Immature natural killer cell (primary cell): ENCODE measurements at regions not wholly inside any gene's neighbourhood (a gene's known extent, or its start where the extent isn't known, plus 50 kb on each side); places are given as distances from the start of the nearest gene placed in this dataset.

Experiments
- DNase-seq, 3 donors: peaks; one replicate each; pipeline ENCODE4 v3.0.0; 2022; ENCODE audit warnings: mixed read lengths in 1 of 3
- H3K27ac Mint-ChIP-seq, 6 donors: one replicate each; pipeline ENCODE4 v1.8.0; 2020; ENCODE audit warnings: mixed read lengths in 6 of 6, mild to moderate bottlenecking in 5 of 6, inconsistent platforms in 4 of 6, moderate library complexity in 3 of 6
- H3K27me3 Mint-ChIP-seq, 3 donors: one replicate each; pipeline ENCODE4 v1.8.0; 2020 to 2021; ENCODE audit warnings: low read depth in 3 of 3, mild to moderate bottlenecking in 3 of 3, mixed read lengths in 3 of 3, moderate library complexity in 3 of 3, inconsistent platforms in 1 of 3
- H3K36me3 Mint-ChIP-seq, 3 donors: one replicate each; pipeline ENCODE4 v1.8.0; 2020; ENCODE audit warnings: mixed read lengths in 3 of 3, inconsistent platforms in 2 of 3, mild to moderate bottlenecking in 2 of 3
- H3K4me1 Mint-ChIP-seq, 2 donors: one replicate each; pipeline ENCODE4 v1.8.0; 2020; ENCODE audit warnings: inconsistent platforms in 2 of 2, mild to moderate bottlenecking in 2 of 2, mixed read lengths in 2 of 2, moderate library complexity in 1 of 2
- H3K4me3 Mint-ChIP-seq, 5 donors: one replicate each; pipeline ENCODE4 v1.8.0; 2020; ENCODE audit warnings: mild to moderate bottlenecking in 5 of 5, mixed read lengths in 5 of 5, inconsistent platforms in 3 of 5, moderate library complexity in 3 of 5
- H3K9me3 Mint-ChIP-seq, 6 donors: one replicate each; pipeline ENCODE4 v1.8.0; 2020; ENCODE audit warnings: mild to moderate bottlenecking in 6 of 6, mixed read lengths in 6 of 6, inconsistent platforms in 4 of 6, moderate library complexity in 3 of 6

DNA sequence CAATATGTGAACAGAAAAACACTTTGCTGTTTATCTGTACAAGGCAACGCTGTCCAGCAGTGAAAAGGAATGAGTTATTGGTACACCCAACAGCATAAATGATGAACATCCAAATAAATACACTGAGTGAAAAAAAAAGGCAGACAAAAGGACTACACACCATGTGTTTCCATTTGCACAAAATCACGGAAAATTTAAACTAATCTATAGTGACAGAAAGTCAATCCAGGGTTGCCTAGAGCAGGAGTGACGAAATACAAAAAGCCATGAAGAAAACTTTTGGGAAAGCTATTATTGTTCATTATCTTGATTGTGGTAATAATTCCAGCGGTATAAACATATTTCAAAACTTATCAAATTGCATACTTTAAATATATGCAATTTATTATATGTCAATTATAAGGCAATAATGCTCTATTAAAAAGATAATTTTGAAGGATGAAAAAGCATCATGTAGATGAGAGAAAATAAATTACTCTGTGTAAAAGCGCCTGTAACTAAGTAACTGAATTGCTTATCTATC lies 578.0 kb upstream of the TMEM132C start:
- Mint-ChIP-seq H3K27ac (no peak overlapping the region), H3K4me3 (no peak overlapping the region)

GRCh38 chr12:127690161-127690560 lies 576.8 kb upstream of the TMEM132C start:
- no peaks in the 10 kb centered on the region for H3K4me1 Mint-ChIP-seq
- peaks cover 0 to 1% (median 0%) of the 10 kb centered on the region in 6 donors for H3K9me3 Mint-ChIP-seq
- DNase-seq, result no peak
- peaks cover 0 to 3% (median 2%) of the 10 kb centered on the region in 3 donors for H3K27me3 Mint-ChIP-seq
- H3K36me3 Mint-ChIP-seq, result no peaks in the 10 kb centered on the region
- no peak overlapping the region for H3K4me3 Mint-ChIP-seq
- H3K27ac Mint-ChIP-seq, result no peak overlapping the region

More for the DNA sequence above, 578.0 kb upstream of the TMEM132C start:
- Mint-ChIP-seq H3K36me3 (no peaks in the 10 kb centered on the region), H3K4me1 (no peaks in the 10 kb centered on the region), H3K27me3 (peaks cover 0 to 3% (median 2%) of the 10 kb centered on the region in 3 donors), H3K9me3 (no peaks in the 10 kb centered on the region)
- no peak for DNase-seq

- Mint-ChIP-seq H3K4me3 (no peak overlapping the region), H3K27ac (no peak overlapping the region), H3K27me3 (peaks cover 0 to 3% (median 3%) of the 10 kb centered on the region in 3 donors), H3K36me3 (no peaks in the 10 kb centered on the region), H3K9me3 (peaks cover 0 to 11% (median 3%) of the 10 kb centered on the region in 6 donors), H3K4me1 (no peaks in the 10 kb centered on the region)
- no peak for DNase-seq
Measured at GRCh38 chr12:127696963-127697362, 570.0 kb upstream of the TMEM132C start.

DNA sequence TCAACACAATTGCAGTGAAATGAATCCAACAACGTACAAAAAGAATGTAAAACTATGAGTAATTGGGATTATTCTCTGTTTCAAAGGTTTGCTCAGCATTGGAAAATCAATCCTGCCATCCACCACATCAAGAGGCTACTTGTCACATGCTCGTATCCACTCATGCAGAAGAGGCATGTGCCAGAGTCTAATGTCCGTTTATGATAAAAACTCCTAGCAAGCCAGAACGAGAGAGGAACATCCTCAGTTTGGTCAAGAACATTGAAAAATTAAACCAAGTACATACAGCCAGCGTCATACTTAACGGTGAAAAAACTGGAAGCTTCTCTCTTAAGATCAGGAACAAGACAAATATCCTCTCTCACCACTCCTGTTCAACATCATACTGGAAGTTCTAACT lies 563.9 kb upstream of the TMEM132C start:
- Mint-ChIP-seq H3K4me3 (no peak overlapping the region), H3K36me3 (no peaks in the 10 kb centered on the region), H3K9me3 (peaks cover 0 to 11% (median 3%) of the 10 kb centered on the region in 6 donors), H3K27me3 (peaks cover 0 to 4% (median 3%) of the 10 kb centered on the region in 3 donors), H3K27ac (no peak overlapping the region), H3K4me1 (no peaks in the 10 kb centered on the region)
- no peak for DNase-seq

DNA sequence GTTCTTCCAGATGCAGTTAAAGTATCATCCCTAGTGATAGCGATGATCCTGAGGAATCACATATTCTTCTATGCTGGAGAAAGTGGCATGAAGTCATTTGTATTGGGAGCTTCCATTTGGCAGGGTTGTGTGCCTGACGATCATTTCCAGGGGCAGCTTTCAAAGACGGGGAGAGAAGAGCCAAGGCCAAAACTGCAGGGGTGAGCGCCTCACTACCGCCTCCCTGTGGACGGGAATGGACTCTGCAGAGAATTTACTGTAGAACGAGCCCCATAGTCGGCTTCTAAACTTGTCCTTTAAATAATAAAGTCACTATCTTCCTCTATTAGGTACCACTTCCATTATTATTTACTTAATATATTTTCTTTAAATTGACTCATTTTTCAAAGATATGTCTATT lies 555.9 kb upstream of the TMEM132C start:
- Mint-ChIP-seq H3K4me3 (no peak overlapping the region), H3K27me3 (peaks cover 0 to 2% (median 0%) of the 10 kb centered on the region in 3 donors), H3K36me3 (peaks cover 0 to 3% (median 0%) of the 10 kb centered on the region in 3 donors), H3K9me3 (peaks cover 0 to 8% (median 1%) of the 10 kb centered on the region in 6 donors), H3K4me1 (no peaks in the 10 kb centered on the region), H3K27ac (no peak overlapping the region)
- no peak for DNase-seq

GRCh38 chr12:127712561-127712960 lies 554.4 kb upstream of the TMEM132C start:
- Mint-ChIP-seq H3K27me3 (peaks cover 0 to 2% (median 0%) of the 10 kb centered on the region in 3 donors), H3K4me1 (no peaks in the 10 kb centered on the region), H3K36me3 (peaks cover 0 to 3% (median 0%) of the 10 kb centered on the region in 3 donors), H3K4me3 (no peak overlapping the region), H3K27ac (no peak overlapping the region), H3K9me3 (peaks cover 0 to 11% (median 1%) of the 10 kb centered on the region in 6 donors)
- no peak for DNase-seq

DNA sequence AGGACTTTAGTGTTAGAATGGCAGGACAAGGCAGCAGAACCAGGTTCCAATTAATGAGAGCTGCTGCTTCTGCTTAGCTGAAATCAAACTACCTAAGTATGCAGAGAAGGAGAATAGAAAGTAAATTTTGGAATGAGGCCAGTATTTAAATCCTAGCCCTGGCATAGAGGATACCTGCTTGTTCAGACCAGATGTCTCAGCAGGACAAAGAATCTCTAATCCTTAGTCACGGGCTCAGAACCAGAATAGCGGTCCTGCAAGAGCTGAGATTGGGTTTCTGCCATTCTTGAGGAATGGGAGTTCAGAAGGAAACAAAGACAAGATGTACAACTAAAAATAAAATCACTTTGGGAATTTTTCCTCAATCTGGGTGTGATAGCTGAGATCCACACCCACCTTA lies 550.8 kb upstream of the TMEM132C start:
- DNase-seq, result no peak
- no peak overlapping the region for H3K4me3 Mint-ChIP-seq
- H3K4me1 Mint-ChIP-seq, result no peaks in the 10 kb centered on the region
- H3K27ac Mint-ChIP-seq, result no peak overlapping the region
- peaks cover 0 to 19% (median 0%) of the 10 kb centered on the region in 6 donors for H3K9me3 Mint-ChIP-seq
- H3K27me3 Mint-ChIP-seq, result peaks cover 2% of the 10 kb centered on the region in 3 donors
- no peaks in the 10 kb centered on the region for H3K36me3 Mint-ChIP-seq

- H3K36me3 Mint-ChIP-seq, result no peaks in the 10 kb centered on the region
- DNase-seq, result no peak
- peaks cover 0 to 22% (median 0%) of the 10 kb centered on the region in 6 donors for H3K9me3 Mint-ChIP-seq
- no peaks in the 10 kb centered on the region for H3K4me1 Mint-ChIP-seq
- no peak overlapping the region for H3K27ac Mint-ChIP-seq
- peaks cover 2% of the 10 kb centered on the region in 3 donors for H3K27me3 Mint-ChIP-seq
- no peak overlapping the region for H3K4me3 Mint-ChIP-seq
Measured at GRCh38 chr12:127717278-127717677, 549.7 kb upstream of the TMEM132C start.

DNA sequence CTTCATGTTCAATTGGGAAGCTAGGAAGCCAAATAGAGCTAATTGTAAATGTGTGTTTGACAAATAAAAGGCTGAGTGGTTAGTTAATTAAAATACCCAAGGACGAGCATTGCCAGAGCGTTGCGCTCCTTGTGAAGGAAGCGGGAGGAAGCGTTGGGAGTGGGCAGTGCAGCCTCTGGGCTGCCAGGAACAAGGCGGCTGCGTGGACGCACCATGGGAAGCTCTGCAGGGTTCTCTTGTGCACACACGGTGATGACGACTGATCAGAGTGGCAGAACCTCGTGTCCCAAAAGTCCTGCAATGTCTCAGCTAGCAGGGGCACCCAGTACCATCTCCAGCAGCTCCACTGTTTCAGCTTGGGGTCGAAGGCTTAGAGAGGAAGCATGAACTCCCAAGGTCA lies 546.6 kb upstream of the TMEM132C start:
- Mint-ChIP-seq H3K4me1 (no peaks in the 10 kb centered on the region), H3K4me3 (no peak overlapping the region), H3K9me3 (peaks cover 0 to 20% (median 0%) of the 10 kb centered on the region in 6 donors), H3K27me3 (peaks cover 0 to 2% (median 2%) of the 10 kb centered on the region in 3 donors), H3K36me3 (no peaks in the 10 kb centered on the region), H3K27ac (no peak overlapping the region)
- no peak for DNase-seq

- Mint-ChIP-seq H3K4me3 (no peak overlapping the region), H3K27ac (no peak overlapping the region), H3K9me3 (peaks cover 0 to 13% (median 0%) of the 10 kb centered on the region in 6 donors)
Measured at GRCh38 chr12:127722611-127723010, 544.4 kb upstream of the TMEM132C start.

DNA sequence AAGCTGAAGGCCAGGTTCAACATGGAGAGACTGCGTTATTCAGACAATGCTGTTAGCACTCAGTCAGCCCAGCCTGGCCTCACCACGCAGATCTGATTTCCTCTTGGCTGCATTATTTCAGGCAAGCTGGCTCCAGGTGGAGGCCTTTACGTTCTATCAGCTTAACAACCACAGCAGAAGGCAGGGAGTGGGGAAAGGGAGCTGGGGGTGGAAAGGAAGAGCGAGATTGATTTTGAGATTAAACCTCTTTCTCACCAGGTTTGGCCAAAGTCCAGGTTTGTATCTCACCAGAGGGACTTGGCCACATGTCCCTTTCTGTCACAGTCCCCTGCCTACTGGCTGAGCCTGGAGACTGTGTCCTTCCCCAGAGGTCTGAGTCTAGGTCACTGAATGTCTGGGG lies 543.7 kb upstream of the TMEM132C start:
- no peak for DNase-seq
- Mint-ChIP-seq H3K27me3 (peaks cover 0 to 2% (median 0%) of the 10 kb centered on the region in 3 donors), H3K9me3 (peaks cover 0 to 7% (median 0%) of the 10 kb centered on the region in 6 donors), H3K4me3 (no peak overlapping the region), H3K36me3 (no peaks in the 10 kb centered on the region), H3K4me1 (no peaks in the 10 kb centered on the region), H3K27ac (no peak overlapping the region)

More at GRCh38 chr12:127722611-127723010, 544.4 kb upstream of the TMEM132C start:
- no peak for DNase-seq
- Mint-ChIP-seq H3K27me3 (peaks cover 0 to 2% (median 2%) of the 10 kb centered on the region in 3 donors), H3K36me3 (no peaks in the 10 kb centered on the region), H3K4me1 (no peaks in the 10 kb centered on the region)

DNA sequence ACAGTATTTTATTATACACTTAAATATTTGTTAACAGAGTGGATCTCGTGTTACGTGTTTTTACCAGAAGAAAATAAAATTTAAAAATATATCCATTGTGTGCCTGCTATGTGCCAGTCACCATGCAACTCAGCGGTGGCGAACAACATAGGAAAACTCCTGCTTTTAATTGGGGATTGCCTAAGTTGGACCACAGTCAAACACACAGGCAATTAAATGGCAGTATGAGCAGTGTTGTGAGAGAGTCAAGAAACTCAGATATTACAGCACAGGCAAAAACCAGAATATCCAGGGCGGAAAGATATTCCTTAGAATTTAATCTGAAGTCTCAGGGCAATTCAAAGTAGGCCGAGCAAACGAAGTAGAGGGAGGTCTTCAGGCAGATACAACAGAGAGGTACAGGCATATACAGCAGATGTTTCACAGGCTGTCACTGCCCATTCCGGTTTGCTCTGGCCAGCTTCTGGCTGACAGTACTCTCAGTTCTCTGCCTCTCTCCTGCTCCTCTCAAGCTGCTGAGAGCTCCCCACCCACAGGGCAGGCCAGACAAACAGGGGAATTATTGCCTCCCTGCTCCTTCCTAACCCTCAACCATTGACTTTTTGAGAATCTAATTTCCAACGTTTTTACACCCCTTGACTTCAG lies 540.2 kb upstream of the TMEM132C start:
- H3K36me3 Mint-ChIP-seq, result no peaks in the 10 kb centered on the region
- H3K27ac Mint-ChIP-seq, result no peak overlapping the region
- peaks cover 0 to 5% (median 4%) of the 10 kb centered on the region in 6 donors for H3K9me3 Mint-ChIP-seq
- no peak for DNase-seq
- no peaks in the 10 kb centered on the region for H3K4me1 Mint-ChIP-seq
- peaks cover 0 to 2% (median 0%) of the 10 kb centered on the region in 3 donors for H3K27me3 Mint-ChIP-seq
- H3K4me3 Mint-ChIP-seq, result no peak overlapping the region

DNA sequence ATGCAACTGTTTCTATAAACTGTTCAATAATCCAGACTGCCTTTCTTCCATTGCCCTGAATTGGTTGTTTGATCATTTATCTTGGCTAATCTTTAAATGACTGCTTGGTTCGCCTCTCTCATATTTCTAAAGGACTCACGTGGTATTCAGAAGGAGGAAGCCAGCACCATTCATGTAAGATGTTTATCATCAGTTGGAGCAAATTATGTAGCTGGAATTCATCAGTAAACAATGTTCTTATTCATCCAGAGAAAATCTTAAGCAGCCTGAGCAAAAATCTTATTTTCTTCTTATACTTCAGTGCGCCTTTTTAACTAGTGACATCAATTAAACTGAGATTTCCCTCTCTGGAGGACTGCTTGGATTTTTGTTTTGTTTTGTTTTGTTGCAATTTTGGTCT lies 538.7 kb upstream of the TMEM132C start:
- no peak overlapping the region for H3K4me3 Mint-ChIP-seq
- peaks cover 0 to 5% (median 1%) of the 10 kb centered on the region in 6 donors for H3K9me3 Mint-ChIP-seq

DNA sequence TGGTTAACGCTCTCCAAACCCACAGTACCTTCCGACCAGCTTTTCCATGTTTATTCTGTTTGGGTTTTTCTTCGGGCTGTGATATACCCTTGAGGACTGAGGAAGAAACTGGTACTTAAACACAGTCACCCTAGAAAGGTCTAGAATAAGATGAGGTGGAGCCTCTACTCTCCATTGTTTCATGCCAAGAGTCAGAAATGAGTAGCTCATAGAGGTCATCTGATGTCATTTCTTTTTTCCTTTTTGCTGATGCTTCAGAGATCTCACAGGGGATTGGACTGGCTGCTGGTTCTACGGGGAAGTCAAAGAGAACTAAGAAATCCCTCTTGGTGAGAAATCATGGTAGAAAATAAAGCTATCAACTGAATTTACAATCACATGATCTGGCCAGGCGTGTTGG lies 538.2 kb upstream of the TMEM132C start:
- Mint-ChIP-seq H3K4me3 (no peak overlapping the region), H3K9me3 (peaks cover 0 to 5% (median 1%) of the 10 kb centered on the region in 6 donors), H3K4me1 (no peaks in the 10 kb centered on the region), H3K36me3 (no peaks in the 10 kb centered on the region), H3K27ac (no peak overlapping the region), H3K27me3 (peaks cover 0 to 2% (median 0%) of the 10 kb centered on the region in 3 donors)
- no peak for DNase-seq

More for the DNA sequence above, 538.7 kb upstream of the TMEM132C start:
- no peaks in the 10 kb centered on the region for H3K36me3 Mint-ChIP-seq
- no peaks in the 10 kb centered on the region for H3K4me1 Mint-ChIP-seq
- no peak for DNase-seq
- H3K27me3 Mint-ChIP-seq, result peaks cover 0 to 2% (median 0%) of the 10 kb centered on the region in 3 donors
- no peak overlapping the region for H3K27ac Mint-ChIP-seq
